ENCODE measurements at regions not wholly inside any gene's neighbourhood (a gene's known extent, or its start where the extent isn't known, plus 50 kb on each side); places are given as distances from the start of the nearest gene placed in this dataset.
"Not testable (repeated sequence)": the region's sequence is repeated elsewhere in the genome, so short reads cannot be mapped to it uniquely, and the experiment has no call there.

GRCh38 chr2:182477774-182478173 is 50.9 kb upstream of the PDE1A start:
- in situ Hi-C loops (cut with HindIII; ENCODE audit: low sequenced_read_pairs) = no loop called here
- no peak for DNase-seq (ENCODE audit: low spot score)

GRCh38 chr2:182481676-182482075 is 54.8 kb upstream of the PDE1A start:
- DNase-seq (ENCODE audit: low spot score) = no peak
- in situ Hi-C loops (cut with HindIII; ENCODE audit: low sequenced_read_pairs) = no loop called here

- DNase-seq (ENCODE audit: low spot score) = peak; percentile 52
- in situ Hi-C loops (cut with HindIII; ENCODE audit: low sequenced_read_pairs) = no loop called here
These were observed 55.7 kb upstream of the PDE1A start for GRCh38 chr2:182482511-182482910.

- in situ Hi-C loops (cut with HindIII; ENCODE audit: low sequenced_read_pairs) = no loop called here
- no peak for DNase-seq (ENCODE audit: low spot score)
These were observed 69.8 kb upstream of the PDE1A start for GRCh38 chr2:182496596-182496995.

- DNase-seq (ENCODE audit: low spot score) = no peak
- in situ Hi-C loops (cut with HindIII; ENCODE audit: low sequenced_read_pairs) = no loop called here
These were observed 73.1 kb upstream of the PDE1A start for GRCh38 chr2:182499706-182500470.

- in situ Hi-C loops (cut with HindIII; ENCODE audit: low sequenced_read_pairs) = no loop called here
- no peak for DNase-seq (ENCODE audit: low spot score)
These were observed 77.0 kb upstream of the PDE1A start for GRCh38 chr2:182503886-182504285.

GRCh38 chr2:182504903-182505302 is 78.1 kb upstream of the PDE1A start:
- in situ Hi-C loops (cut with HindIII; ENCODE audit: low sequenced_read_pairs) = no loop called here
- no peak for DNase-seq (ENCODE audit: low spot score)

GRCh38 chr2:182506606-182507005 is 79.8 kb upstream of the PDE1A start:
- no peak for DNase-seq (ENCODE audit: low spot score)
- in situ Hi-C loops (cut with HindIII; ENCODE audit: low sequenced_read_pairs) = no loop called here

GRCh38 chr2:182508583-182508982 is 81.7 kb upstream of the PDE1A start:
- DNase-seq (ENCODE audit: low spot score); in situ Hi-C loops (cut with HindIII; ENCODE audit: low sequenced_read_pairs): not testable (repeated sequence)

GRCh38 chr2:182509216-182509615 is 82.4 kb upstream of the PDE1A start:
- DNase-seq (ENCODE audit: low spot score) = peak; percentile 70
- in situ Hi-C loops (cut with HindIII; ENCODE audit: low sequenced_read_pairs) = no loop called here

- in situ Hi-C loops (cut with HindIII; ENCODE audit: low sequenced_read_pairs) = no loop called here
These were observed 94.9 kb upstream of the PDE1A start for GRCh38 chr2:182521453-182522404.

GRCh38 chr2:182522405-182522896 is 95.6 kb upstream of the PDE1A start:
- in situ Hi-C loops (cut with HindIII; ENCODE audit: low sequenced_read_pairs) = no loop called here
- peak; percentile 95 for DNase-seq (ENCODE audit: low spot score)

More at GRCh38 chr2:182521453-182522404, 94.9 kb upstream of the PDE1A start:
- DNase-seq (ENCODE audit: low spot score) = peak; percentile 69

GRCh38 chr2:182522972-182523473 is 96.2 kb upstream of the PDE1A start:
- peak; percentile 83 for DNase-seq (ENCODE audit: low spot score)
- in situ Hi-C loops (cut with HindIII; ENCODE audit: low sequenced_read_pairs) = no loop called here

- no peak for DNase-seq (ENCODE audit: low spot score)
- in situ Hi-C loops (cut with HindIII; ENCODE audit: low sequenced_read_pairs) = no loop called here
These were observed 103.8 kb upstream of the PDE1A start for GRCh38 chr2:182530636-182531035.

GRCh38 chr2:182540252-182540651 is 113.4 kb upstream of the PDE1A start:
- in situ Hi-C loops (cut with HindIII; ENCODE audit: low sequenced_read_pairs) = no loop called here
- no peak for DNase-seq (ENCODE audit: low spot score)

- in situ Hi-C loops (cut with HindIII; ENCODE audit: low sequenced_read_pairs) = no loop called here
These were observed 114.4 kb upstream of the PDE1A start for GRCh38 chr2:182541268-182541667.

GRCh38 chr2:182542501-182543258 is 115.8 kb upstream of the PDE1A start:
- peak; percentile 71 for DNase-seq (ENCODE audit: low spot score)
- in situ Hi-C loops (cut with HindIII; ENCODE audit: low sequenced_read_pairs) = no loop called here

More at GRCh38 chr2:182541268-182541667, 114.4 kb upstream of the PDE1A start:
- DNase-seq (ENCODE audit: low spot score) = no peak

- in situ Hi-C loops (cut with HindIII; ENCODE audit: low sequenced_read_pairs) = no loop called here
- peak; percentile 81 for DNase-seq (ENCODE audit: low spot score)
These were observed 117.1 kb upstream of the PDE1A start for GRCh38 chr2:182543741-182544525.
